Left hindlimb (tissue), 1 donor: ENCODE measurements at regions not wholly inside any gene's neighbourhood (a gene's known extent, or its start where the extent isn't known, plus 50 kb on each side); places are given as distances from the start of the nearest gene placed in this dataset.
A peak's percentile ranks its signal among the peaks of the same experiment; 100 is the strongest.
"Not testable (repeated sequence)": the region's sequence is repeated elsewhere in the genome, so short reads cannot be mapped to it uniquely, and the experiment has no call there.

Source experiments
- DNase-seq: peaks from one replicate; pipeline ENCODE4 v3.0.0-alpha.2; 2018

DNA sequence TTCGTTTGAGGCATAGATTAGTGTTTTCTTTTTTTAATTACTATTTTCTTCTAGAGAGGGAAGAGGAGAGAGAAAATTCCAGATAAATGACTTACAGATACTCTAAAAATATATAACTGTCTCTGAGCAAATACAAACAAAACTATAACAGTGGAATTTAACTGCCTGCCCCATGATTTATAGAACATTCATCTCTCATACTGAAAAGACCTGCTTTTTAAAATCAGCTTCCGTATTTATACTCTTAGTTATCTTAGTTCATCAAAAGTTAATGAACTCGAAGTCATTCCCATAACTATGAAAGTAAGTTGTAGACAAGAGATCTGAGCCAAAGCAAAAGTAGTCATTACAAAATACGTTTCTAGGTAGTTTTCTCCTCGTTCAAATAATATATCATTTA is 123.8 kb upstream of the DMRT1 start:
- no peak for DNase-seq

DNA sequence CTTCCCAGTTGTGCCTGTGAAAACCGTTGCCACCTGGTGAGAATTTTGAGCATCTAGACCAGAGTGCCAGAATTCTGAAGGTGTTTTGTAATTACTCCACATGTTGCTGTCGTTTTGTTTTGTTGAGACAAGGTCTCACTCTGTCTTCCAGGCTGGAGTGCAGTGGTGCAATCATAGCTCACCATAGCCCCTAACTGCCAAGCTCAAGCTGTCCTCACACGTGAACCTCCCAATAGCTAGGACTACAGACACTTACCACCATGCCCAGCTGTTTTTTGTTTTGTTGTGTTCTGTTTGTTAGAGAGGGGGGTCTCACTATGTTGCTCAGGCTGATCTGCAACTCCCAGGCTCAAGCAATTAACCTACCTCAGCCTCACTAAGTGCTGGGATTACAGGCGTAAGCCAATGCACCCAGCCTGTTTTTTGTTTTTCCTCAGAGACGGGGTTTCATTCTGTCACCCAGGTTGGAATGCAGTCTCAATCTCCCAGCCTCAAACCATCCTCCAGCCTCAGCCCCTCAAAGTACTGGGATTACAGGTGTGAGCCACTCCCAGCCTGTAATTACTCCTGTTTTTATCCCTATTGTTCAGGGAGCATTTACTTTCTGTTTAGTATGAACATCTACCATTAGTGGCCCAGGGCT is 121.1 kb upstream of the DMRT1 start:
- DNase-seq, result no peak

DNA sequence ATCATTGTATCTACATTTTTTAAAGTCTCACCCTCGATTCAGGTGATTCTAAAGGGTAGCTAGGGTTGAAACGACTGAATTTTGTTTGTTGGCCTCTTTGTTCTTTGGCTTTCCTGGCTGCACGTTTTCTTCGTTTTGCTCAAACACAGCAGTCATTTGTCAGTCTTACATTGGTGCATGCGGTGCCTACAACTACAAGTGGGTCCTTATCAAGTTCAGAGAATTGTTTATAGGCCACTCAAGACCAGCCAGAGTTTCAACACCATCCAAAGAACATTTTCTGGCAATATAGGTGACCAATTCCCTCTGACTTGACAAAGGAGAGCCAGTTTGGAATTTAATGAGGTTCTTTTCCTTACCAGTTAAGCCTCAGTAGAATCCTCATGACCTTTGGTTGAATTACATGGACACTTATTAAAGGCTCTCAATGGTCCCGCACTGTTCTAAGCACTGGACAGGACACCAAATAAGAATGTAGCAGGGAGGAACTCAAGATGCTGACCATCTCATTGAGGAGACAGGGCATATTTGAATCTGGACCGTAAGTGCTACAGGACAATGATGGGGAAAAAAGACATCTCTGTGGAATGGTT is 119.0 kb upstream of the DMRT1 start:
- no peak for DNase-seq

DNA sequence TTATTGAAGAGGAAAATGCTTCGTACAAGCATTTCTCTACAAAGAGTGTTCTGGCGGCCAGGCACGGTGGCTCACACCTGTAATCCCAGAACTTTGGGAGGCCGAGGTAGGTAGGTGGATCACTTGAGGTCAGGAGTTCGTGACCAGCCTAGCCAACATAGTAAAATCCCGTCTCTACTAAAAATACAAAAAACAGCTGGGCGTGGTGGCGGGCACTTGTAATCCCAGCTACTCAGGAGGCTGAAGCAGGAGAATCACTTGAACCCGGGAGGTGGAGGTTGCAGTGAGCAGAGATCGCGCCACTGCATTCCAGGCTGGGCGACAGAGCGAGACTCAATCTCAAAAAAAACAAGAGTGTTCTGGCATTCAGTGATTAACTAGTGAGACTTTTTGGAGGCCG is 117.0 kb upstream of the DMRT1 start:
- DNase-seq, result not testable (repeated sequence)

DNA sequence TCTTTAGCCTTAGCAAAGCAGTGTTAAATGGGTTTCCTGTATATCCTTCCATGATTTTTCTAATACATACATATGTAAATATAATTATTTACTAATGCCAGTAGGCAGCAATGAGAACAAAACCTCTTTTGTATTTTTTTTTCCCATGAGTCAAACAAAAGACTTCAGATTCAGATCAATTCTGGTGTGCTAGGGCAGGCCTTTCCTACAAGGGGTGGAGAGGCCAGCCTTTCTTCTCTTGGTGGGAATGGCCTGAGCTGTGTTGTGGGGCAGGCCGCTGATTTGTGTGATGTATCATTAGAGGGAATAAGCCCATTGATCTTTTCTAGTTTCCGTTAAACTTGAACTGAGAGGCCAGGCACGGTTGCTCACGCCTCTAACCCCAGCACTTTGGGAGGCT is 115.5 kb upstream of the DMRT1 start:
- DNase-seq, result no peak

DNA sequence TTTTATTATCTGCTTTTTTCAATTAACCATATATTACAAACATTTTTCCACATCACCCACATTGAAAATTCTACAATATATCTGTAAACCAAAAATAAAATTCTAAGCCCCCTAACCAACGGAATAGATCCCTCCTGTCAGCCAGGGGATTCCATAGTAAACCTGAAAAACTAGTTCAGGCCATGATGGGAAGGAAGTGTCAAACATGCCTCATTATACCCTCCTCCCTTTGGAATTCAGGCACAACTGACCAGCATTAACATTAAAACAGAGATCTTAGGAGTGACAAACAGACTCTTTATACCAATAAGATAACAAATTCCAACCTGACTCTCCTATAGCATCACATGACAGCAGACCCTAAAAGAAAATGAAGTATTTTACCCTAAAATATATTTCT is 113.7 kb upstream of the DMRT1 start:
- no peak for DNase-seq

DNA sequence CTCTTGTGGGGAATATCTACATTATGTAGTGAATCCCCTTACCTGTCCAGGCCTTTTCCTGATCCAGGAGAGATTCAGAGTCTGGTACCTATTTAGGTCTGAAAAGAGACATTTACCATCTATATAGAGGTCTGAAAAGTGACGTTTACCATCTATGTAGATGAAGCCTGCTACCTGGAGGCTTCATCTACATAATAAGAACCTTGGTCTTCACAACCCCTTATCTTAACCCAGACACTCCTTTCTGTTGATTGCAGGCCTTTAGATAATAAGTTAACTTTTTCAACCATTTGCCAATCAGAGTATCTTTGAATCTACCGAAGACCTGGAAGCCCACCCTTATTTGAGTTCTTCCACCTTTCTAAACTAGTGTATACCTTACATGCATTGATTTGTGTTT is 113.0 kb upstream of the DMRT1 start:
- DNase-seq, result no peak

DNA sequence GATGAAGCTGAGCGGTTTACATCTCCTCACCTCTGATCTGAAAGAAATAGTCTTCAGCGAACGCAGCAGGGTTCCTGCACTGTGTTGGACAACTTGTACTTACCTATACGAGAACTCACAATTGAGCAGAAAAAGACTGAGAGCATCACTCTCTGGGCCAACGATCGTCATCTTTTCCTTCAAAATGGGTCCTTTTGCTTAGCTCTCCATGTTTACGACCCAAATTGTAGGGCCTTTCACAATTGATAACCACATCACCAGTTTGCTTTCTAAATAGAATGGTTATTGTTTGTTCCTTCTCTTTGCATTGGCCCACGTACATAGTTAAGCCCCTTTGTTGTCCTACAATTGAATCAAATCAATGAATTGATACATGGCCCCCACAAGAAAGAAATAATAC is 110.0 kb upstream of the DMRT1 start:
- DNase-seq, result no peak

DNA sequence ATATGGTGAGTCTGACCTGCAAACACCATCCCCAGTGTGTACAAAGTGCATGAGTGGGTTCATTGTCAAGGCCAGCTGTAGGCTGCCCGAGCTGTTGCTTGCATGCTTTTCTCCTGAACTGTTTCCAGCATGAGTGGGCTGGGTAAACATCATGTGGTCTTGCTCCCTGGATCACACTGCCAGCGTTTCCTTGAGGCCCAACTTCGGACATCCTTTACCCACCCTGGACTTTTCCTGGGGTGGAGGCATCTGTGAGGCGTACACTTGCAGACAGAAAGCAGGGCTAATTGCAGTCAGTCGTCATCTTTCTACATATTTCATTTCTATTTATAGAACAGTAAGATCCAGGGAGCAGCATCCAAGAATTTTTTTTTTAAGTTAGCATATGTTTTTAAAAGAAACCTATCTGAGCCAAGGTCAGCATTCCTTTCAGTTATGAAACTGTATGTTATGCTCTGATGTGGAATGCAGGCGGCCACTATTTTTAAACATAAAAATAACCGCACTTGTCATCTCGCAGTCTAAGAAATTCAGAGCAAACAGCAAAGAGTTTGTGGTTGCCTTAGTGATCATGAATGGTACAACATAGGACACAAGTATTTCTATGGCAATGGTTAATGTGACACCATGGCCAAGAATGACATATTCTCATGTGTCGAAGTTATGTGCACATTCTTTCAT is 106.5 kb upstream of the DMRT1 start:
- peak; percentile 83 for DNase-seq

DNA sequence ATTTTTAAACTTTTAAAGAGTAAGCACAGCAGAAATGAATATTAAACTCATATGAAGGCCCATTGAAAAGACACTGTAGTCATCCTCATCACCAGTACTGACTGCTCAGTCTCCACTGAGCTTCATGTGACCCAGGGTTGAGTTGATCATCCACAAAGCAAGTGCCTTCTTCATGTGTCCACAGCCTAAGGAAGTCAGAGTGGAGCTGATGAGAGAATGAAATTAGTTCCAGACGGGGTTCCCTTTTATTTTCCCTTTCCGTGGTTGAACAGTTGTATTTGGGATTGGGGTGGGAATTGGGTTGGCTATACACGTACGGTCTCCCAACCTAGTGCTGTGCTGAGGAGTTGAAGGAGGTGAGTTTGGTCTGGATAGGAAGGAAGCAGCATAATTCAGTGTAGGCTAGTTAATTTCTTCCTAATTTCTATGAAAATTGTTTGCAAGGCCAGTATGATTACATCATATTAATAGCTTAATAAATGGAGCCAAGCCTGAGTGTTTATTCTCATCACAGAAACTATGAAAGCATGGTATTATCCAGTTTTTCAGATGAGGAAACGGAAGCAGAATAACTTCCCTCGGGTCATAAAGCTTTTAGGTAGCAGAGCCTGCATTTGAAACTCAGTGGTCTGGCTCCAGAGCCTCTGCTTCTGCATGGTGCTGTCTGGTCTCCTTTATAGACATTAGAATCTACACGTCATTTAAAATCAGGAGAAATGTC is 103.9 kb upstream of the DMRT1 start:
- DNase-seq, result no peak

DNA sequence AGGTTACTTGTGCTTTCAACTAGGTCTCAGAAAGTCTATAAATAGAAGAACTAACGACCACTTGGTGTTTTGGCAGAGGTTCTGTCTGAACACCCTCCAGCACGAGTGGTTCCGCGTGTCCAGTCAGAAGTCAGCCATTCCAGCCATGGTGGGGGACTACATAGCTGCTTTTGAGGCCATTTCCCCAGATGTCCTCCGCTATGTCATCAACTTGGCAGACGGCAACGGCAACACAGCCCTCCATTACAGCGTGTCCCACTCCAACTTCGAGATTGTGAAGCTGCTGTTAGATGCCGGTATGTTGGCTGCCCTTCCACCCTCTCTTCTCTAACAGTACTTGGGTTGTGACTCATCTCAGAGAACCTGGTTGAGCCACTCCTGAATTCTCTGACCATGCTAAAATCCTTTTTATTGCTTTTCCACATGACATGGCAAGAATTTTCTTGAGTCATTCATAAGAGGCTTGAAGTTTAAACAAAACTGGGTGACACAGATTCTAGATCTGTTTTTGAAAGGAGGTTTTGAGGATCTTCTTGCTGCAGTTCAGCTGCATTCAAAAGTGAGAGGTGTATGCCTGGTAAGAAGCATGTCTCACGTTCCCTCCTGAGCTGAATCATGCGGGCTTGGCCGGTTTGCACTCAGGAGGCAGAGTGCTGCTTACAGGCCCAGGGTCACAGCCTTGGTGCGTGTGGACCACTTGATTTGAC is 103.1 kb upstream of the DMRT1 start:
- peak; percentile 54 for DNase-seq

DNA sequence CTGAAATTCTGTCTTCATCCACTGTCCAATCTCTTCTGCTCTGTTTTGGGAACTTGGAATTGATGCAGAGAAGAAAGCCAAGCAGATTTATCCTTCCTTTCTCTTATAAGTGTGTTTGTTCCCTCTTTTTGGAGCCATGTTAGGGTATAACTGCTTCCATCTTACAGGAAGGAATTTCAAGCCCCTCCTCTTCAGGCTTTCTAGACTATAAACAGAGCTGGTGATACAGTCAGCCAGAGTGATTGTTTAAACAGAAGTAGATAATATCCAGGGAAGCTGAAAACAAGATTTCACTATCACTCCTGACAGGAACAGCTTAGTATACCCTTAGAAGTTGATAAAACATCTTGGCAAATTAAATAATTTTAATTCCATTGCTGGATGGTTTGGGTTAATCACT is 102.1 kb upstream of the DMRT1 start:
- DNase-seq, result no peak

DNA sequence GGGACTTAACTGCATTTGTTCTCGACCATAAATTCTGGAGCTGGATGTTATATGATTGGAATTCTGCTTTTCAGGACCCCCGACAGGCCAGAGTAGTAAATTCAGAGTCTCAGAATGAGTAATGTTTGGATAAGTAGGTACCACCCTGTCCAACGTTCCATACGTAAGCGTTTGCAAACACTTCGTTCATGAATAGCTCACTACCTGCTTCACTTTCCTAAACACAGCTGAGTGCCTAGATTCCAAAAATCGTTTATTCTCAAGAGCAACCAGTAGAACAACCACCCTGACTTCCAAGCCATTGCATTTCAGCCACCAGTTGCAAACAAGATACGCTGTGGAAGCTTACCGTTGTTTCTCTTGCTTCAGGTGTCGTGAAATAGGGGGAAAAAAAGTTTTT is 101.3 kb upstream of the DMRT1 start:
- DNase-seq, result no peak

DNA sequence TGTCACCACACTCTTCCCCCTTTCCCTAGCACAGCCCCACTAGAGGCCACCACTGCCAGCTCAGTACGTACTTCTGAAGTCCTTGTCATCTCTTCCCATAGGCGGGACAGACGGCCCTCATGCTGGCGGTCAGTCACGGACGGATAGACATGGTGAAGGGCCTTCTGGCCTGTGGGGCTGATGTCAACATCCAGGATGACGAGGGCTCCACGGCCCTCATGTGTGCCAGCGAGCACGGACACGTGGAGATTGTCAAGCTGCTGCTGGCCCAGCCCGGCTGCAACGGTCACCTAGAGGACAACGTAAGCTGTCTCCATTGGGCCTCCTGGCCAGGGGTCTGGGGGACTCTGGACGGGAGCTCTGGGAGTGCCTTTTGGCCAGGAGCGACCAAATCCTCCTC is 99.4 kb upstream of the DMRT1 start:
- DNase-seq, result no peak

DNA sequence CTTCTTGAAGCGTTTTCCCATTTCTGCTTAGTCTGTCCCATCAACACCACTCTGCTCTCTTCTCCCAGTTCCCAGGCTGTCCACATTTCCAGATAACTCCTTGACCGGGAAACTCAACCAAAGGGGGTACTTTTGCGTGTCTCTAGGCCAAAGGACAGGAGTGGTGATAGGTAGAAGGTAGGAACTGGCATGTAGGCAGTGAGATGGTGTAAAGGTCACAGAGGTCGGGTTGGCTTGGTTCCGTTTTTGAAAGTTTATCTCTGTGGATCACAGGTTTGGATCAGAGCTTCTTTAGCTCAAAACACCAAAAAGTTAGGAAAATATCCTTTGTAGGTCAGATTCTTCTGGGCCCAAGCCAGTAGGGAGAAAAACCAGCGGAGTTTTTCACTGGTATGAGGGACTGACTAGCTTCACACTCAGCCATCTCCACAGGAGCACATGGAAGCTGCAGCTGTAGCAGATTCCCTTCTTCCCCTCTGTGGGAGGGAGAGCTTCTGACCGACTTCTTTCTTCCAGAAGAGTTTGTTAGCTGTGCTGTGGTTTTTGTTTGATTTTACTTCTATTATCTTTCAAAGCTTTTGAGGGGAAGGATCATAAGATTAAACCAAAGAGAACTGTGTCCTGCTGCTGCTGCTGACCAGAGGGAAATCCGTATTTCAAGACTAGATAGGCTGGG is 98.4 kb upstream of the DMRT1 start:
- DNase-seq, result no peak

DNA sequence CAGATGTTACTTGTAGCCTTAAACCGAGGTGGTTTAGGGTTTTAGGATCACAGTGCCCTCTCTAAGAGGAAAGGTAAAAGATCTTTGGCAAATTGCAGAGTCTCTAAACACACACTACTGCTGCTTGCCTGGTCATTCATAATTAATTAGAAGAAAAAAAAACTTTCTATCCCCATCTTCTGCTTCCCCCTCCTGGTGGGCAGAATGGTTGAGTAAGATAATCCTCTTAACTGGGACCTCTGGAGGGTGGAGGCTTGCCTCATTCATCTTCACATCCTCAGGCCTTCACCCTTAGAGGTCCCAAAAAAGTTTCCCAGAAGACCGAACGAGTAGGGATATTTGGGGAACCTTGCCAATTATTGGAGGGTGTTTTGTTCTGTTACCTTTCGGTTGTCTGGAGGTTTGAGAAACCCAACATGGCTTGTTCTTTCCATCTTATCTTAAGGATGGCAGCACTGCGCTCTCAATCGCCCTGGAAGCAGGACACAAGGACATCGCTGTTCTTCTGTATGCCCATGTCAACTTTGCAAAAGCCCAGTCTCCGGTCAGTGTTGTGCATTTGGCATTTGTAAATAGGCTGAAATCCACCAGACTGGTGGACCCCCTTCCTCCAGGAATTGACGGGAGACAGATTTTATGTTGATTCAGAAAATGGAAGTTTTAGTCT is 97.3 kb upstream of the DMRT1 start:
- DNase-seq, result no peak

DNA sequence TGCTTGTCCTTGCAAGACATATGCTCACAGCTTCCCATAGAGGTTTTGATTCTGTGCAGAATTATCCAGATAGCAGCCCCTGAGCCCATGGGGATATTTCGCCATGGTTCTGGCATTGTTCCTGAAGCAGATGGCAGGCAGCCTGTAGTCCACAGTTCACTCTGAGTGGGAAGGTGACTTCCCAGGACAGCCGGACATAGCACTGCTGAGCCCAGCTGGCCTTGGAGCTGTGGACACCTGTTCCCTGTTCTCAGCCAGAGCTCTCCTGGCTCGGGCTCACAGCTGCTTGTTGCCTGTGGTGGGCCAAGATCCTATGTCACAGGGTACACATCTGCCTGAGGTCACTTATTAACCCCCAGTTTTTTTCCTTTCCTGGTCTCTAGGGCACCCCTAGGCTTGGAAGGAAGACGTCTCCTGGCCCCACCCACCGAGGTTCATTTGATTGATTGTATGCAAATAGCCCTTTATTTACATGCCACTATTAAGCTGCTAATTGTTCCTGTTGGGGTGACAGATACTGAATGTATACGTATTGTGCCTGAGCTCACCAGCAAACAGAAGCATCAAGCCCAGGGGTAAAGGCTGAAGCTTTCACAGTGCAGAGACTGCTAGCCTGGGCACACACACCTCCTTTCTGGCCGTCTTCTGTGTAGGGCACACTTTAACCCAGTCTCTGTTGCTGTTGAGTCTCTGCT is 96.6 kb upstream of the DMRT1 start:
- DNase-seq, result peak; percentile 85

DNA sequence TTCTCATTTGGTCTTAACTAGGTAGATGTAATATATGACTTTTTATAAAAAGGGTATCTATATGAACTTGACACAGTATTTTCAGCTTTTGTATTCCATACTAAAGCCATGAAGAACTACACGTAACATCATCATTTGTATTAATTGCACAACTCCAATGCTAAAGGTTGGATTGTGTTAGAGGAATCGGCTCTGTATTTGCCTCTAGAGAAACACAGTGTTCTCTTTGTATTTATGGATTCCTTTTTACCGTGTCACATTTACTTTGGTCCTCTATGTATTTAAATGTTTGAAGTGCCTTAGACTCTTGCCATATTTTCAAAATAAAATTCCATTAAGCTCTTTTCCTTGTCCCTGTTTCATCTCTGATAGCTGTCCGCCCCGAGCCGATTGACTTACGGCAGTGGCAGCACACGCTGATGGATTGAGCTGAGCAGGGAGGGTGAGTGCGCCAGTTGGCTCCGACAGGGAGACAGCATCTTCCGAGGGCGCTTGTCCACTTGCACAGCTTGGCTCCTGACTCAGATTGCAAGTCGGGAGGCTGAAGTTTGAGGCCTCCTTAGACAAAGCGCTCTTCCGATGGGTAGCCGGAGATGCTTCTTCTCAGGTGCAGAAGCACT is 95.6 kb upstream of the DMRT1 start:
- DNase-seq, result no peak

DNA sequence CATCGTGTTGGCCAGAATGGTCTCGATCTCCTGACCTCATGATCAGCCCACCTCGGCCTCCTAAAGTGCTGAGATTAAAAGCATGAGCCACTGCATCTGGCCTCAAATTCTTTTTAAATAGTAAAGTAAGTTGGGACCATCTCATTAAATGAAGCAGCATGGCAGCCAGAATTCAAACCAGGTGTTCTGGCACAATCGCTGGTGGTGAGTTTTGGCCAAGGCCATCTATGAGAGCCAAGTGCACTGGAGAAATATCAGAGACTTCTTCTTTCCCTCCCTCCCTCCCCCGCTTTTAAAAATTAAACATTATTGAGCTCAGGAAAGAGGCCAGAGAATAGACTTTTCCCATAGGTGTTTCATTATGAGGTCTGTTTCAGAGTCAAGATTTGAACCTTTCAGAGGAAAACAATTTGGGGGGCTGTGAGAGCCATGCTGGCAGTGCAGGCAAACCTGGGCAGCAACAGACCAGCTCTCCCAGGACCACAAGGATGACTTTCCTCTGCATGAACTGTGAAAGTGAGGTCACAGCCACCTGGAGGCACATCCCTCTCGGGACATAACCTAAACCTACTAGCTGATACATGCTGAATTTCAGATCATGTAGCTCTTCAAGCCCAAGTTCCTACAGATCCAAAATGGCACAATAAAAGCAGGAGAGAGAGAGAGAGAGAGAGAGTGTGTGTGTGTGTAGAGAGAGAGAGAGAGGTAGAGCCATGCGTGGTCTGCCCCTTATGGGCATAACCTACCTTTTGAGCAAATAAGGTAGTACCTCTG is 94.6 kb upstream of the DMRT1 start:
- DNase-seq, result no peak

DNA sequence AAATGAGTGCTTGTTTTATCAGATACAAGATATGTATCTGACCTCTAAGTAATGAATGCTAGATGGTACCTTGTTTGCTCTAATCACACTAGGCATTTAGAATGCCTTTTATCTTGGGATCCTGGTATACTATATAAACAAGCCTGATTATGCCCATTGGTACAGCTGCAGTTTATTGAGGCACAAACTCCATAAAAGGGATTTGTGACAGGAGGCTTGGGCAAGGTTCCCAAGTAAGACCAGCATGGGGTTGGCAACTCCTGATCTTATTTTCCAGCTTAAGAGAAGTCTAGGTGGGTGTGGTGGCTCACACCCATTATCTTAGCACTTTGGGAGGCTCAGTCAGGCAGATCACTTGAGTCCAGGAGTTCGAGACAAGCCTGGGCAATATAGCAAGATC is 93.9 kb upstream of the DMRT1 start:
- no peak for DNase-seq
